Ascending aorta (tissue), 2 donors: ENCODE measurements at regions not wholly inside any gene's neighbourhood (a gene's known extent, or its start where the extent isn't known, plus 50 kb on each side); places are given as distances from the start of the nearest gene placed in this dataset.

Experiments
- DNase-seq, 2 donors: peaks; one replicate each; pipeline ENCODE4 v3.0.0-alpha.2; 2019; ENCODE audit warnings: low spot score in 2 of 2
- H3K27ac ChIP-seq, 2 donors: fragments of 200-600 bp; sonication (generic); one replicate each; pipeline ENCODE4 v1.5.1; 2016 to 2017; ENCODE audit warnings: mild to moderate bottlenecking in 1 of 2
- H3K27me3 ChIP-seq: fragments of 200-600 bp; sonication (generic); one replicate; pipeline ENCODE4 v1.5.1; 2017
- H3K36me3 ChIP-seq, 2 donors: fragments of 200-600 bp; sonication (generic); one replicate each; pipeline ENCODE4 v1.5.1; 2016
- H3K4me1 ChIP-seq, 2 donors: fragments of 200-600 bp; sonication (generic); one replicate each; pipeline ENCODE4 v1.5.1; 2016 to 2017; ENCODE audit warnings: mild to moderate bottlenecking in 1 of 2
- H3K4me3 ChIP-seq, 2 donors: fragments of 200-600 bp; sonication (generic); one replicate each; pipeline ENCODE4 v1.5.1; 2016 to 2017; ENCODE audit warnings: mild to moderate bottlenecking in 1 of 2
- H3K9me3 ChIP-seq, 2 donors: fragments of 200-600 bp; sonication (generic); one replicate each; pipeline ENCODE4 v1.5.1; 2016
- CTCF ChIP-seq, 3 experiments: fragments of 200-600 bp in 2 of 3; fragments of 450-650 bp in 1 of 3; sonication (generic) in 2 of 3; IDR thresholded peaks; one replicate each; pipeline ENCODE4 v1.5.1; 2016 to 2019; ENCODE audit warnings: antibody characterized with exemption in 3 of 3, mild to moderate bottlenecking in 1 of 3, moderate library complexity in 1 of 3
- intact Hi-C: fragments of 100-400 bp; cut with DNase I; formaldehyde crosslinking; loops from one replicate; pipeline ENCODE4 v1.15.1; 2023

- Histone ChIP-seq H3K36me3 (no peaks in the 10 kb centered on the region), H3K27me3 (no peaks in the 10 kb centered on the region), H3K9me3 (no peaks in the 10 kb centered on the region), H3K27ac (no peak overlapping the region), H3K4me1 (no peaks in the 10 kb centered on the region), H3K4me3 (no peak overlapping the region)
- intact Hi-C loops = no loop called here
- no peak for DNase-seq
- no peak for TF ChIP-seq CTCF (IDR thresholded peaks at IDR 0.05)
Observed at GRCh38 chr5:44665101-44665701, 143.5 kb upstream of the MRPS30 start.

GRCh38 chr5:44664711-44665100 lies 144.0 kb upstream of the MRPS30 start:
- intact Hi-C loops = no loop called here
- Histone ChIP-seq H3K27ac (no peak overlapping the region), H3K4me3 (no peak overlapping the region), H3K27me3 (no peaks in the 10 kb centered on the region), H3K36me3 (no peaks in the 10 kb centered on the region), H3K4me1 (no peaks in the 10 kb centered on the region), H3K9me3 (no peaks in the 10 kb centered on the region)
- no peak for TF ChIP-seq CTCF (IDR thresholded peaks at IDR 0.05)
- no peak for DNase-seq

- no peaks in the 10 kb centered on the region for H3K27me3 ChIP-seq
- intact Hi-C loops = no loop called here
- no peak for DNase-seq
- no peaks in the 10 kb centered on the region for H3K36me3 ChIP-seq
- H3K9me3 ChIP-seq = no peaks in the 10 kb centered on the region
- no peak overlapping the region for H3K4me3 ChIP-seq
- no peak for TF ChIP-seq CTCF (IDR thresholded peaks at IDR 0.05)
- no peak overlapping the region for H3K27ac ChIP-seq
- H3K4me1 ChIP-seq = no peaks in the 10 kb centered on the region
Observed at GRCh38 chr5:44663991-44664710, 144.6 kb upstream of the MRPS30 start.

- H3K27ac ChIP-seq = no peak overlapping the region
- no peak overlapping the region for H3K4me3 ChIP-seq
- no peaks in the 10 kb centered on the region for H3K27me3 ChIP-seq
- intact Hi-C loops = no loop called here
- no peaks in the 10 kb centered on the region for H3K9me3 ChIP-seq
- no peaks in the 10 kb centered on the region for H3K4me1 ChIP-seq
- no peak for TF ChIP-seq CTCF (IDR thresholded peaks at IDR 0.05)
- H3K36me3 ChIP-seq = no peaks in the 10 kb centered on the region
- DNase-seq = no peak
Observed at GRCh38 chr5:44661851-44662250, 146.9 kb upstream of the MRPS30 start.

GRCh38 chr5:44660251-44660650 lies 148.5 kb upstream of the MRPS30 start:
- no peaks in the 10 kb centered on the region for H3K27me3 ChIP-seq
- intact Hi-C loops = no loop called here
- TF ChIP-seq CTCF (IDR thresholded peaks at IDR 0.05) = no peak
- no peaks in the 10 kb centered on the region for H3K4me1 ChIP-seq
- H3K27ac ChIP-seq = no peak overlapping the region
- no peaks in the 10 kb centered on the region for H3K9me3 ChIP-seq
- H3K36me3 ChIP-seq = no peaks in the 10 kb centered on the region
- DNase-seq = no peak
- H3K4me3 ChIP-seq = no peak overlapping the region
